ENCODE measurements at regions not wholly inside any gene's neighbourhood (a gene's known extent, or its start where the extent isn't known, plus 50 kb on each side); places are given as distances from the start of the nearest gene placed in this dataset.

DNA sequence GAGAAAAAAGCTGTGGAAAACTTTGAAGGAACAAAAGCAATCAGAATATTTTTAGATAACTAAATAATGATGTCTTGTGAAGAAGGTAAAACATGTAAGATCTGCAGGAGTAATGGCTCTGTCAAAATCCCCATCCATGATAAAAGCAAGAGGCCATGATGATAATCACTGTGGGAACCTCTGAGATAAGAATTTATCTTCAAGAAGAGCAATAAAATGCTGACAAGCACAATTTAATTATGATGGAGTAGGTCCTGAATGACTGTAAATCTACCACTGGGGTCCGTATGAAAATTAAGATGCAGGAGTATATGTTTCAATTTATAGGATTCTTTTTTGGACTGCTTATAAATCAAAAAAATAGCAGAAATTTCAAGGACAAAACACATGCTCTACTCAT is 68.3 kb upstream of the CHMP2B start:
- TF ChIP-seq, protein P1, sequence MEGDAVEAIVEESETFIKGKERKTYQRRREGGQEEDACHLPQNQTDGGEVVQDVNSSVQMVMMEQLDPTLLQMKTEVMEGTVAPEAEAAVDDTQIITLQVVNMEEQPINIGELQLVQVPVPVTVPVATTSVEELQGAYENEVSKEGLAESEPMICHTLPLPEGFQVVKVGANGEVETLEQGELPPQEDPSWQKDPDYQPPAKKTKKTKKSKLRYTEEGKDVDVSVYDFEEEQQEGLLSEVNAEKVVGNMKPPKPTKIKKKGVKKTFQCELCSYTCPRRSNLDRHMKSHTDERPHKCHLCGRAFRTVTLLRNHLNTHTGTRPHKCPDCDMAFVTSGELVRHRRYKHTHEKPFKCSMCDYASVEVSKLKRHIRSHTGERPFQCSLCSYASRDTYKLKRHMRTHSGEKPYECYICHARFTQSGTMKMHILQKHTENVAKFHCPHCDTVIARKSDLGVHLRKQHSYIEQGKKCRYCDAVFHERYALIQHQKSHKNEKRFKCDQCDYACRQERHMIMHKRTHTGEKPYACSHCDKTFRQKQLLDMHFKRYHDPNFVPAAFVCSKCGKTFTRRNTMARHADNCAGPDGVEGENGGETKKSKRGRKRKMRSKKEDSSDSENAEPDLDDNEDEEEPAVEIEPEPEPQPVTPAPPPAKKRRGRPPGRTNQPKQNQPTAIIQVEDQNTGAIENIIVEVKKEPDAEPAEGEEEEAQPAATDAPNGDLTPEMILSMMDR (conservative IDR thresholded peaks at IDR 0.05; ENCODE audit: low read length), result no peak
- TF ChIP-seq EZH2phosphoT487 (IDR thresholded peaks at IDR 0.05; ENCODE audit: borderline replicate concordance, low read depth, low read length), result no peak

Data from OCI-LY7 (cell line).